Stimulated activated CD4-positive, alpha-beta T cell treated with anti-CD3 and anti-CD28 coated beads, Interleukin-4, amount 100 ng/mL, for 1 hour (primary cell): ENCODE measurements at regions not wholly inside any gene's neighbourhood (a gene's known extent, or its start where the extent isn't known, plus 50 kb on each side); places are given as distances from the start of the nearest gene placed in this dataset.

Source experiments
- DNase-seq: peaks from one replicate; pipeline ENCODE4 v3.0.0-alpha.2; 2020

DNA sequence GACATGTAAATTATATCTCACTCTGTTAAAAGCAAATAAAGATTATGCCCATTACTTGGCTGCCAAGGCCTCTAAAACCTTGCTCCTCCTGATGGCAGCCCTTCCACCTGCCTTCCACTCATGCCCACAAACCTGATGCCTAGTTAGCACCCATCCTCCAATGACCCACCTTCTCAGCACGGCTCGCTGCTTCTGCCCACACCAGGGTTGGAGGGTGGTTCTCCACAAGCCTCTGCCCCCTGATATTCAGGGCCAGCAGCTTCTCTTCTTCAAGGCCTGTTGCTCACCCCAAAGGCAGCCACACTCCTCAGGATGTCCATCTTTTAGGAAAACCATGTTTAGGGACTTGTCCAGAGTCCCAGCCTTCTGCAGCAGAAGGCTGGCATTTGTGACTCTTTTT is 263.4 kb upstream of the TLE3 start:
- no peak for DNase-seq

DNA sequence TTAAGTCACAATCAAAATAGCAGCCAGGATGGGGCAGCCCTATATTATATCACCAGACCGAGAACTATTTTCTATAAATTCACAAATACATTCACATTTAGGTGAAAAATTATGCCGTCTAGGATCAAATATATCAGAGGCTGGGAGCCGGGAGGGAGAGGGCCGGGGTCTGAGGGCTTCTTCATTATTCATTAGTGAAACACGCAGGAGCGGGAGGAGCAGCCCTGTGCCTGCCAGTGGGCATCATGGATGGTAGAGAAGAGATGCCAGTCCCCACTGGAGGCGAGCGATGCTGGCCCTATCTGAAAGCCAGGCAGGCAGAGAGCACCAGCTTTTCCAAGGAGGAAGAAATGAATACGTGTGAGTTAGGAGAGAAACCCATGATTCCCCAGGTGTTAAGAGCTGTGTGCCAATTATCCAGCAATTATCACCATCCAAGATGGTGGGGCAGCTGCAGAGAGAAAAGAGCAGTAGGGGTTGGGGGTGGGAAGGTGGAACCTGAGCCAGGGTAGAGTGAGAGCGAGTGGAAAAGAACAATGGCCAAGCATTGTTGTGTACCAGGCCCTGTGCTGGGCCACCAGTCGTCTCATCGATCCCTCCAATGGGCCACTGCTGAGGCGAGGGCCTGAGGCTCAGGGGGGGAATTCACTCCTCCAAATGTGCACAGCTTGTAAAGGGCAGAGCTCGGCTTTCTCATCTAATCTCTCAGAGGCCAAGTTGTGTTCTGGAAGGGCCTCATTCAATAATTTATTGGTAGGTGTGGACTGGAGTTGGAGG is 261.3 kb upstream of the TLE3 start:
- DNase-seq, result no peak

GRCh38 chr15:70358011-70358819 is 260.5 kb upstream of the TLE3 start:
- DNase-seq, result no peak

- DNase-seq, result no peak
Measured at GRCh38 chr15:70357453-70357852, 259.7 kb upstream of the TLE3 start.

- DNase-seq, result no peak
Measured at GRCh38 chr15:70356919-70357318, 259.2 kb upstream of the TLE3 start.

- no peak for DNase-seq
Measured at GRCh38 chr15:70356062-70356860, 258.5 kb upstream of the TLE3 start.

- no peak for DNase-seq
Measured at GRCh38 chr15:70355275-70355795, 257.6 kb upstream of the TLE3 start.

- DNase-seq, result no peak
Measured at GRCh38 chr15:70354346-70354905, 256.7 kb upstream of the TLE3 start.

- no peak for DNase-seq
Measured at GRCh38 chr15:70353606-70354345, 256.1 kb upstream of the TLE3 start.

- no peak for DNase-seq
Measured at GRCh38 chr15:70351941-70352774, 254.4 kb upstream of the TLE3 start.

DNA sequence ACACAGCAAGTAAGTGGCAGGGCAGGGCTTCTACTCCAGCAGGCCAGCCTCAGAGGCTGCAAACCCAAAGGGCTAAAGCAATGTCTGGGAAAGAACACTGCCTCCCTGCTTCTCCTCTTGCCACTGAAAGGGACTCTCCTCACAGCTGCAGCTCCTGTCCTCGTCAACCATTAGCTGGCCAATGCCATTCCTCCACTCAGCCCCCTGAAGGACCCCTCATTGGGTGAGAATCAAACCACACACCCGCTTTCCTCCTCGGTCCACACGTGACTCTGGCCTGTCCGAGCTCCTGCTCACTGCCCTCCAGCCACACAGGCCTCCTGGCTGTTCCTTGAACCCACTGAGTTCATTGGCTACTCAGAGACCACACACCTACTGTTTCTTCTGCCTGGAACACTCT is 253.7 kb upstream of the TLE3 start:
- no peak for DNase-seq

DNA sequence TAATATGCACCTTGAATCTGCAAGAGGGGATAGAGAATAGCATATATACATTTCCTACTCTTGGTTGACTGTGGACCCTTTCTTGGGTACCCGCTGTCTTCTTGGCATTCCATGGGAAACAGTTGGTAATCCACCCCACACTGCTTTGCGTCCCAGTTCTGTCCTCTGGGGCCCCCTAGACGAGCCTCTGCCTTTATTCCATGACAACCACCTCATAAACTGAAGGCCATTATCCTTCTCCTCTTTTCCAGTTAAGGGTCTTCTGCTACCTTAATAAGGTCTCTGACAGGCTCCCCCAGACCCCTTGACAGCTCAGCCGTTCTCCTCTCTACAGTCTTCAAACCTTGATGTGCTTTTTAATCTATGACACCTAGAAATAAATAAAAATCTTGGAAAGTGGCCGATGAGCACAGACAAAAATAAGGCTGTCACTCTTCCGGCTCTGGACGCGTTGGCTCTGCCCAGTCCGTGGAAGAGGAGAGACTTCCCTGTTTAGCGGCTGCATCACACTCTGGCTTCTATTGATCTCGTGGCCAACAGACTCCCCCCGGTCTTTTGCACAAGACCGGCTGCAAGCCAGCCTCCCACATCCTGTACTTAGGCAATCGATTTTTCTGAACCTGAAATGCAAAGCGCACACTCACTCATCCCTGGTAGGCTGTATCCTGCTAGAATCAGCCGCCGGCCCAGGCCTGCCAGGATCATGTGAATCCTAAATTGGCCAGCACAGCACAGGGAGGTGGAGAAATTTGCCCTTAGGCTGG is 251.0 kb upstream of the TLE3 start:
- DNase-seq, result no peak

GRCh38 chr15:70348226-70348543 is 250.5 kb upstream of the TLE3 start:
- no peak for DNase-seq

DNA sequence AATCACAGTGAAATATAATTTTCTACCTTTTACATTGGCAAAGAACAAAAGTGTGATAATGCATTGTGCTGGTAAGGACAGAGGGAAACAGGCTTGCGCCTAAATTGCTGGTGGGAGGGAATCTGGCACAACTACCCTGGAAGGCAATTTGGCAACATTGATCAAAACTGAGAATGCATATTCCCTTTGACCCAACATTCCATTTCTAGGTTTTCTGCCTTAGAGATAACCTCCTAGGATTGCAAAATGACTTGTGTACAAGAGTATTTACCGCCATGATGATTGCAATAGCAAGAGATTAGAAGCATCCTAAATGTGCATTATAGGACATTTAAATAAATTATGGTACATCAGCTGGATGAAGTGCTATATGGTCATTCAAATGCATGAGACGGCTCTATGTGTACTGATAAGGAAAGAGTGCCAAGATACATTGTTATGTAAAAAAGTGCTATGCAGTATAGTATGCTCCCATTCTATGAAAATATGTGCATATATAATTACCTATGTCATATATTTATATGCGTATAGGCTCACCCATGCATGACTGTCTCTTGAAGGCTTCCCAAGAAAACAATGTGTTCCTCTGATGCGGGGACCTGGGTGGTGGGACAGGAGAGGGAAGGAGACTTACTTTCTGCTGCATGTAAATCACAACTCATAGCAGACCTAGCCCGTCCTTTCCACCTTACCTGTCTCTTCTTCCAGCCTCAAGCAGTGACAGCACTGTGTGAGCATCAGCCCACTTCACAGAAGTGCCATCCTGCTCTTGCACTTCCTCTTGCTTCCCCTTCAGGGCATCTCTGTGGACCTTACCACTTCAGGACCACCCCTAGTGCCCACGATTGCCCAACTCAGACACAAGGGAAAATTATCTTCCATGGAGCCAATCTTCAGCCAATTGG is 249.9 kb upstream of the TLE3 start:
- DNase-seq, result no peak

GRCh38 chr15:70345251-70346019 is 247.7 kb upstream of the TLE3 start:
- no peak for DNase-seq

DNA sequence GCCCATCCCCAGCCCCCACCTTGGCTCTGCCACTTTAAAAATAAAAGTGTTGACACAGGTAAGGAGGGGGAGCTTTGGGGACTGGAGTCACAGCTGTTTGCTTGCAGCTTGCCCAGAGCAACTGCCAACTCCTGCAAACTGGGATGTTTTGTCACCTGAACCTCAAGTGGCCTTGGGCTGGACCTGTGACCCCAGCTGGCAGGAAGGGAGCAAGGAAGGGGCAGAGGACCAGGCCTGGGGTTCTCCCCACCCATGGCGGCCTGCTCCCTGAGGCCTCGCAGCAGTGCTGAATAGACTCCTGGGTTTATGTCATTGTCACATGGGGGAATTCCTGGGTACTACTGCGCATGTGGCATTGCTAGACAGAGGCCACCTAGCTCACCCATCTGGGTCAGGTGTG is 246.9 kb upstream of the TLE3 start:
- DNase-seq, result no peak

GRCh38 chr15:70343961-70344621 is 246.4 kb upstream of the TLE3 start:
- no peak for DNase-seq
